ENCODE measurements at regions not wholly inside any gene's neighbourhood (a gene's known extent, or its start where the extent isn't known, plus 50 kb on each side); places are given as distances from the start of the nearest gene placed in this dataset.

GRCh38 chr12:89845366-89845765, 136.7 kb upstream of the ATP2B1 start:
- 88 to 89% methylated on average over 3 of the region's 3 CpGs for WGBS, 2 donors
- intact Hi-C loops (cut with DNase I) = no loop called here
- H3K27ac ChIP-seq = no peak overlapping the region

GRCh38 chr12:89844539-89844938, 135.9 kb upstream of the ATP2B1 start:
- Histone ChIP-seq H3K36me3 (no peaks in the 10 kb centered on the region), H3K27ac (no peak overlapping the region), H3K4me3 (no peak overlapping the region), H3K4me1 (no peaks in the 10 kb centered on the region), H3K27me3 (no peaks in the 10 kb centered on the region), H3K9me3 (no peaks in the 10 kb centered on the region)
- TF ChIP-seq POLR2A (IDR thresholded peaks at IDR 0.05) (no peak), POLR2AphosphoS5 (IDR thresholded peaks at IDR 0.05) (no peak), CTCF (IDR thresholded peaks at IDR 0.05) (no peak), EP300 (IDR thresholded peaks at IDR 0.05) (no peak)
- no peak for DNase-seq
- WGBS, 2 donors = 88 to 96% methylated on average over 1 of the region's 1 CpG
- intact Hi-C loops (cut with DNase I) = no loop called here

More at GRCh38 chr12:89845366-89845765, 136.7 kb upstream of the ATP2B1 start:
- DNase-seq = no peak
- Histone ChIP-seq H3K36me3 (no peaks in the 10 kb centered on the region), H3K27me3 (no peaks in the 10 kb centered on the region), H3K4me3 (no peak overlapping the region), H3K9me3 (no peaks in the 10 kb centered on the region), H3K4me1 (no peaks in the 10 kb centered on the region)
- no peak for TF ChIP-seq POLR2A (IDR thresholded peaks at IDR 0.05)
- TF ChIP-seq EP300 (IDR thresholded peaks at IDR 0.05) = no peak
- no peak for TF ChIP-seq POLR2AphosphoS5 (IDR thresholded peaks at IDR 0.05)
- TF ChIP-seq CTCF (IDR thresholded peaks at IDR 0.05) = no peak

- TF ChIP-seq CTCF (IDR thresholded peaks at IDR 0.05) (no peak), EP300 (IDR thresholded peaks at IDR 0.05) (no peak), POLR2A (IDR thresholded peaks at IDR 0.05) (no peak), POLR2AphosphoS5 (IDR thresholded peaks at IDR 0.05) (no peak)
- Histone ChIP-seq H3K4me1 (no peaks in the 10 kb centered on the region), H3K27me3 (no peaks in the 10 kb centered on the region), H3K27ac (no peak overlapping the region), H3K9me3 (no peaks in the 10 kb centered on the region), H3K4me3 (no peak overlapping the region), H3K36me3 (no peaks in the 10 kb centered on the region)
- 76 to 84% methylated on average over 4 of the region's 4 CpGs for WGBS, 2 donors
- no peak for DNase-seq
- intact Hi-C loops (cut with DNase I) = no loop called here
Observed at GRCh38 chr12:89840162-89840922, 131.7 kb upstream of the ATP2B1 start.

GRCh38 chr12:89839444-89839843, 130.8 kb upstream of the ATP2B1 start:
- Histone ChIP-seq H3K27me3 (no peaks in the 10 kb centered on the region), H3K9me3 (no peaks in the 10 kb centered on the region), H3K4me3 (no peak overlapping the region), H3K27ac (no peak overlapping the region), H3K36me3 (no peaks in the 10 kb centered on the region), H3K4me1 (no peaks in the 10 kb centered on the region)
- intact Hi-C loops (cut with DNase I) = no loop called here
- TF ChIP-seq EP300 (IDR thresholded peaks at IDR 0.05) (no peak), CTCF (IDR thresholded peaks at IDR 0.05) (no peak), POLR2A (IDR thresholded peaks at IDR 0.05) (no peak), POLR2AphosphoS5 (IDR thresholded peaks at IDR 0.05) (no peak)
- no peak for DNase-seq
- WGBS, 2 donors = 26 to 69% methylated on average over 2 of the region's 2 CpGs

- intact Hi-C loops (cut with DNase I) = no loop called here
- H3K4me1 ChIP-seq = no peaks in the 10 kb centered on the region
- no peaks in the 10 kb centered on the region for H3K27me3 ChIP-seq
- H3K4me3 ChIP-seq = no peak overlapping the region
- WGBS, 2 donors = 89 to 97% methylated on average over 1 of the region's 1 CpG
- no peaks in the 10 kb centered on the region for H3K36me3 ChIP-seq
- H3K27ac ChIP-seq = no peak overlapping the region
- no peaks in the 10 kb centered on the region for H3K9me3 ChIP-seq
- DNase-seq = no peak
- TF ChIP-seq EP300 (IDR thresholded peaks at IDR 0.05) (no peak), POLR2A (IDR thresholded peaks at IDR 0.05) (no peak), CTCF (IDR thresholded peaks at IDR 0.05) (no peak), POLR2AphosphoS5 (IDR thresholded peaks at IDR 0.05) (no peak)
Observed at GRCh38 chr12:89838833-89839232, 130.2 kb upstream of the ATP2B1 start.

All from sigmoid colon (tissue), 6 donors.